IMR-90 (cell line): ENCODE measurements at regions not wholly inside any gene's neighbourhood (a gene's known extent, or its start where the extent isn't known, plus 50 kb on each side); places are given as distances from the start of the nearest gene placed in this dataset.

ENCODE experiments used
- ATAC-seq: fragments of 200-7000 bp; cut with Tn5 transposase; 2 replicates; pipeline ENCODE4 v1.9.1; 2020; ENCODE audit warnings: low read depth, mild to moderate bottlenecking, moderate library complexity
- BruUV-seq: library from RNA; stranded (reverse); fragments of 400-500 nt; replicated peaks from 2 replicates; lab custom pipeline; 2021; lab: Mats Ljungman, UMichigan
- CTCF ChIA-PET: fragments of 300-600 bp; formaldehyde crosslinking; extraction: SDS; loops from one replicate; lab custom pipeline; 2021; ENCODE audit warnings: antibody characterized with exemption; lab: Yijun Ruan, JAX
- POLR2A ChIA-PET: fragments of 300-600 bp; sonication (Branson Sonifier 250); formaldehyde crosslinking; loops from one replicate; lab custom pipeline; 2022; ENCODE audit warnings: antibody characterized with exemption; ENCODE audit not compliant: unreplicated experiment; lab: Charles Lee
- DNase-seq: peaks from one replicate; pipeline ENCODE4 v3.0.0; 2013
- H2AFZ ChIP-seq: replicated peaks from 2 replicates; pipeline ENCODE3; 2013; ENCODE audit warnings: low read length, mild to moderate bottlenecking; ENCODE audit not compliant: poor library complexity
- H2AK5ac ChIP-seq: 2 replicates; pipeline ENCODE4 v1.6.1; 2013; ENCODE audit warnings: low read depth, low read length, inconsistent platforms
- H2AK9ac ChIP-seq: replicated peaks from 2 replicates; pipeline ENCODE3; 2013; ENCODE audit warnings: mild to moderate bottlenecking, low read depth, low read length, moderate library complexity; ENCODE audit not compliant: poor library complexity
- H2BK120ac ChIP-seq: 2 replicates; pipeline ENCODE4 v1.6.1; 2013; ENCODE audit warnings: low read depth, low read length, inconsistent platforms
- H2BK15ac ChIP-seq: 3 replicates; pipeline ENCODE4 v1.6.1; 2013; ENCODE audit warnings: low read depth, low read length, inconsistent platforms
- H2BK20ac ChIP-seq: 2 replicates; pipeline ENCODE4 v1.6.1; 2013; ENCODE audit warnings: low read depth, mild to moderate bottlenecking, inconsistent platforms, low read length, moderate library complexity
- H2BK5ac ChIP-seq: 2 replicates; pipeline ENCODE4 v1.6.1; 2013; ENCODE audit warnings: mild to moderate bottlenecking, low read depth, low read length, inconsistent platforms; ENCODE audit not compliant: poor library complexity, severe bottlenecking
- H3K14ac ChIP-seq: replicated peaks from 2 replicates; pipeline ENCODE4 v1.6.1; 2013; ENCODE audit warnings: low read depth, low read length, inconsistent platforms
- H3K18ac ChIP-seq: 2 replicates; pipeline ENCODE4 v1.6.1; 2013; ENCODE audit warnings: low read depth, low read length, control low read depth
- H3K23ac ChIP-seq: 2 replicates; pipeline ENCODE4 v1.6.1; 2013; ENCODE audit warnings: low read depth, low read length, inconsistent platforms
- H3K27ac ChIP-seq: 2 replicates; pipeline ENCODE4 v1.5.1; 2013; ENCODE audit warnings: mild to moderate bottlenecking, control low read depth, low read length; ENCODE audit not compliant: insufficient read depth
- H3K27me3 ChIP-seq: 2 replicates; pipeline ENCODE4 v1.6.1; 2013; ENCODE audit warnings: low read length; ENCODE audit not compliant: control insufficient read depth, insufficient read depth
- H3K36me3 ChIP-seq: 2 replicates; pipeline ENCODE4 v1.6.1; 2013; ENCODE audit warnings: low read length, mixed read lengths; ENCODE audit not compliant: control insufficient read depth, insufficient read depth
- H3K4ac ChIP-seq: 2 replicates; pipeline ENCODE4 v1.6.1; 2013; ENCODE audit warnings: low read depth, low read length, inconsistent platforms
- H3K4me1 ChIP-seq: 2 replicates; pipeline ENCODE4 v1.6.1; 2013; ENCODE audit warnings: low read length, mixed read lengths; ENCODE audit not compliant: control insufficient read depth, insufficient read depth
- H3K4me2 ChIP-seq: 2 replicates; pipeline ENCODE4 v1.6.1; 2013; ENCODE audit warnings: low read depth, mild to moderate bottlenecking, control low read depth, low read length, moderate library complexity
- H3K4me3 ChIP-seq: 2 replicates; pipeline ENCODE4 v1.5.1; 2013; ENCODE audit warnings: low read depth, mild to moderate bottlenecking, control low read depth, low read length, moderate library complexity; ENCODE audit not compliant: insufficient read depth
- H3K56ac ChIP-seq: 2 replicates; pipeline ENCODE4 v1.6.1; 2013; ENCODE audit warnings: low read length, inconsistent platforms; ENCODE audit not compliant: insufficient read depth; ENCODE audit errors: extremely low read depth
- H3K79me1 ChIP-seq, 2 experiments: 2 replicates each; pipeline ENCODE4 v1.6.1; 2013; ENCODE audit warnings: low read length in 2 of 2, inconsistent platforms in 1 of 2, low read depth in 1 of 2
- H3K9ac ChIP-seq: 2 replicates; pipeline ENCODE4 v1.6.1; 2013; ENCODE audit warnings: low read depth, low read length, control low read depth
- H3K9me1 ChIP-seq: 2 replicates; pipeline ENCODE4 v1.6.1; 2013; ENCODE audit warnings: low read length, inconsistent platforms; ENCODE audit not compliant: insufficient read depth
- H3K9me3 ChIP-seq: 2 replicates; pipeline ENCODE4 v1.6.1; 2013; ENCODE audit warnings: low read length; ENCODE audit not compliant: control insufficient read depth, insufficient read depth
- H4K20me1 ChIP-seq: 2 replicates; pipeline ENCODE4 v1.6.1; 2013; ENCODE audit warnings: low read length, inconsistent platforms; ENCODE audit not compliant: insufficient read depth
- H4K5ac ChIP-seq: 2 replicates; pipeline ENCODE4 v1.6.1; 2013; ENCODE audit warnings: mild to moderate bottlenecking, low read depth, low read length, control low read depth
- H4K8ac ChIP-seq, 2 experiments: 2 replicates each; pipeline ENCODE4 v1.6.1; 2013; ENCODE audit warnings: low read depth in 2 of 2, low read length in 2 of 2, control low read depth in 1 of 2, inconsistent platforms in 1 of 2
- H4K91ac ChIP-seq: 2 replicates; pipeline ENCODE4 v1.6.1; 2013; ENCODE audit warnings: low read depth, low read length, inconsistent platforms; ENCODE audit not compliant: insufficient read depth
- CEBPB ChIP-seq: IDR thresholded peaks from 2 replicates; pipeline ENCODE4 v1.6.1; 2012; ENCODE audit warnings: low read depth, low read length, improper control_type of control experiment
- CHD1 ChIP-seq: IDR thresholded peaks from 2 replicates; pipeline ENCODE4 v1.6.1; 2012; ENCODE audit warnings: low read depth, low read length, improper control_type of control experiment
- RAD21 ChIP-seq: IDR thresholded peaks from 2 replicates; pipeline ENCODE4 v1.6.1; 2012; ENCODE audit warnings: low read length, improper control_type of control experiment
- RCOR1 ChIP-seq: IDR thresholded peaks from 2 replicates; pipeline ENCODE4 v1.6.1; 2012; ENCODE audit warnings: mild to moderate bottlenecking, low read length, improper control_type of control experiment; ENCODE audit not compliant: insufficient replicate concordance
- WGBS, 2 experiments: methylation state at CpG; one replicate each; pipeline versions ENCODE4 v1.1.5 to v1.1.7; 2013; ENCODE audit warnings: missing lambda C conversion rate in 2 of 2; ENCODE audit not compliant: insufficient read length in 1 of 2; ENCODE audit errors: extremely low coverage in 2 of 2; 5-methylcytosine and 5-hydroxymethylcytosine counted together
- dilution Hi-C: fragments of 300-500 bp; cut with HindIII; formaldehyde crosslinking; loops from one replicate; pipeline ENCODE4 v1.14.3; 2018; ENCODE audit warnings: low sequenced_read_pairs; ENCODE audit not compliant: unreplicated experiment
- in situ Hi-C: fragments of 300-500 bp; cut with MboI; formaldehyde crosslinking; loops from 3 replicates; pipeline ENCODE4 v1.14.3; 2019; ENCODE audit warnings: low sequenced_read_pairs, inconsistent platforms, mixed read lengths
- intact Hi-C: fragments of 100-400 bp; cut with micrococcal nuclease; formaldehyde crosslinking; loops from 2 replicates; pipeline ENCODE4 v1.10.0; 2022

DNA sequence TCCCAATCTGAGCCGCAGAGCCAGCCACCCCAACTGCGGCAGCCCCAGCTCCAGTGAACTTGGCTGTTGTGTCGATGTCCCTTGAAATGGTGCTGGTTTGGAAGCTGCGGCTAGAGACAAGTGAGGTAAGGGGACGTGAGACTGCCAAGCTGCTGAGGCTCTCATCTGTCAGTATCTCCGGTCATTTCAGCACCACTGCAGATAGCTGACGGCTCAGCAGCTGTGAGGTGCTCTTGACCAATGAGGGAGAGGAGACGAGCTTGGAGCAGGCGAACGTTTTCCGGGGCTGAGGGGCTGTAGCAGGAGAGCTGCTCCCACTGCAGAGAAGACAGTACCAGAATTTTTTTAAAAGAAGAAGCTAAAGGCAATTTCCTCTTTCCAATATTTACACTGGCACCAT lies 175.5 kb upstream of the CASK start:
- ATAC-seq: no peak
- dilution Hi-C loops: no loop called here
- no peak overlapping the region for H2AFZ ChIP-seq
- CTCF ChIA-PET: no interaction called here
- no peak overlapping the region for H3K4ac ChIP-seq
- H3K79me1 ChIP-seq: no peaks in the 10 kb centered on the region
- H3K27me3 ChIP-seq: peaks cover 2% of the 10 kb centered on the region; the same call in 1 of the 2 replicates
- H4K8ac ChIP-seq: no peak overlapping the region
- no peak overlapping the region for H3K56ac ChIP-seq
- no peak for TF ChIP-seq CHD1
- no peak for TF ChIP-seq RAD21
- no peak for TF ChIP-seq RCOR1
- no peak for TF ChIP-seq CEBPB
- no peak overlapping the region for H4K5ac ChIP-seq
- no peaks in the 10 kb centered on the region for H3K36me3 ChIP-seq
- H3K18ac ChIP-seq: no peak overlapping the region
- H3K14ac ChIP-seq: no peak overlapping the region
- H2AK9ac ChIP-seq: no peak overlapping the region
- WGBS, 2 experiments: 40% methylated on average over 1 of the region's 11 CpGs; no CpG with 5 or more reads in 1 of the 2 experiments
- in situ Hi-C loops: loop anchor here (25.0 kb wide), 1 partner anchor 537 kb away; no protein-coding TSS in a partner anchor
- POLR2A ChIA-PET: no interaction called here
- H3K4me3 ChIP-seq: no peak overlapping the region
- H3K9me3 ChIP-seq: no peaks in the 10 kb centered on the region
- no peak overlapping the region for H2BK20ac ChIP-seq
- BruUV-seq: no TSS peak
- no peak overlapping the region for H3K4me2 ChIP-seq
- H3K27ac ChIP-seq: no peak overlapping the region
- H3K9ac ChIP-seq: no peak overlapping the region
- no peaks in the 10 kb centered on the region for H4K20me1 ChIP-seq
- H3K23ac ChIP-seq: no peak overlapping the region
- H2BK15ac ChIP-seq: no peak overlapping the region
- no peak overlapping the region for H2AK5ac ChIP-seq
- no peaks in the 10 kb centered on the region for H3K9me1 ChIP-seq
- no peak overlapping the region for H4K91ac ChIP-seq
- H3K4me1 ChIP-seq: peaks cover 5% of the 10 kb centered on the region
- no peak overlapping the region for H2BK5ac ChIP-seq
- no peak overlapping the region for H2BK120ac ChIP-seq
- DNase-seq: no peak
- intact Hi-C loops: no loop called here
